ENCODE measurements at regions not wholly inside any gene's neighbourhood (a gene's known extent, or its start where the extent isn't known, plus 50 kb on each side); places are given as distances from the start of the nearest gene placed in this dataset.
"Not testable (repeated sequence)": the region's sequence is repeated elsewhere in the genome, so short reads cannot be mapped to it uniquely, and the experiment has no call there.

DNA sequence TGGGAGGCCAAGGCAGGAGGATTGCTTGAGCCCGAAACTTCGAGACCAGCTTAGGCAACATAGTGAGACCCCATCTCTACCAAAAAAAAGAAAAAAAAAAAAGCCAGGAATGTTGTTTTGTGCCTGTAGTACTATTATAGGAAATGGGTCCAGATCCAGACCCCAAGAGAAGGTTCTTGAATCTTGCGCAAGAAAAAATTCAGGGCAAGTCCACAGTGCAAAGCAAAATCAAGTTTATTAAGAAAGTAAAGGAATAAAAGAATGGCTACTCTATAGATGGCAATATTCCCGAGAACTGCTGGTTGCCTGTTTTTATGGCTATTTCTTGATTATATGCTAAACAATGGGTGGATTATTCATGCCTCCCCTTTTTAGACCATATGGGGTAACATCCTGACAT is 51.2 kb upstream of the RDX start:
- no peaks in the 10 kb centered on the region for H3K36me3 ChIP-seq
- H3K4me1 ChIP-seq (ENCODE audit: low read depth) = no peaks in the 10 kb centered on the region
- no peaks in the 10 kb centered on the region for H3K9me3 ChIP-seq (ENCODE audit: low read depth)
- H3K4me3 ChIP-seq = no peak overlapping the region
- no peak overlapping the region for H3K27ac ChIP-seq
- TF ChIP-seq, protein P1, sequence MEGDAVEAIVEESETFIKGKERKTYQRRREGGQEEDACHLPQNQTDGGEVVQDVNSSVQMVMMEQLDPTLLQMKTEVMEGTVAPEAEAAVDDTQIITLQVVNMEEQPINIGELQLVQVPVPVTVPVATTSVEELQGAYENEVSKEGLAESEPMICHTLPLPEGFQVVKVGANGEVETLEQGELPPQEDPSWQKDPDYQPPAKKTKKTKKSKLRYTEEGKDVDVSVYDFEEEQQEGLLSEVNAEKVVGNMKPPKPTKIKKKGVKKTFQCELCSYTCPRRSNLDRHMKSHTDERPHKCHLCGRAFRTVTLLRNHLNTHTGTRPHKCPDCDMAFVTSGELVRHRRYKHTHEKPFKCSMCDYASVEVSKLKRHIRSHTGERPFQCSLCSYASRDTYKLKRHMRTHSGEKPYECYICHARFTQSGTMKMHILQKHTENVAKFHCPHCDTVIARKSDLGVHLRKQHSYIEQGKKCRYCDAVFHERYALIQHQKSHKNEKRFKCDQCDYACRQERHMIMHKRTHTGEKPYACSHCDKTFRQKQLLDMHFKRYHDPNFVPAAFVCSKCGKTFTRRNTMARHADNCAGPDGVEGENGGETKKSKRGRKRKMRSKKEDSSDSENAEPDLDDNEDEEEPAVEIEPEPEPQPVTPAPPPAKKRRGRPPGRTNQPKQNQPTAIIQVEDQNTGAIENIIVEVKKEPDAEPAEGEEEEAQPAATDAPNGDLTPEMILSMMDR (IDR thresholded peaks at IDR 0.05; ENCODE audit: low read depth, low read length) = no peak
- no peaks in the 10 kb centered on the region for H3K27me3 ChIP-seq
- DNase-seq (ENCODE audit: low read depth in 1 of 2, low spot score in 1 of 2) = no peak

DNA sequence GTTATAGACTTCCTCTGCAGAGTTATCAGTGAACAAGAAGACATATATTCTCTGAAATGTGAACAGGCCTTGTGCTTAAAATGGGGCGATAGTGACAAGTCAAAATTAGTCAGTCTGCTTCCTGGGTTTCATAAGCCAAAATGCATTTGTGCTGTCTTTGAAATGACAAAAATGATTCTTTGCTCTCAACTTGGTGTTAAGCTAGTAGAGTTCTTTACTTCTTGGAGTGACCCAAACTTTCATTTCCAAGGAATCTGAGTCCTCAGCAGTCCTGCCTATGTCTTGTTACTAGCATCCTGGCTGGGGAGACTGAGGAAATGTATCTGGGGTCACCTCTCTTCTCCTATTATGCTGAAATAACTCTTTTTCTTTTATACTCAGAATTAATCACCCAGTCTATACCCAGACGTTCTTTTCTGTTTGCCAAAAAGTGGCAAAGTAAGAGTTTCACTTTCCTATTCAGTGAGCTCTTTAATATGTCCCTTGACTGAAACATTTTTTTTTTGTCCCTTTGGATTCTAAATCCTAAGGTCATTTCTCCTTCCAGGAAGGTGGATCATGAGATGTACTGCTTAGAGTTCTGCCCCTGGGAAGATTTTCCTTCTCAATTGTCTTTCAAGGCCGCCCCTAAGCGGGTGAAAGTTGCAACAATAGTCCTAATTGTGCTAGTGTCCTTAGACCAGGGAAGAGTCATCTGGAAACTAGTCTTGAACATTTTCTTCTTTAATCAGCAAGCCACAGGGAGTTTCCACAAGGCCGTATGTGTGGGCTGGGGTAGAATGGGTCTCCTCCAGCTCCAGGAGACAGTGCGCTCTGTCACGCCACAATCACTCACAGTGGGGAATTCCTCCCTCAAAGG is 53.0 kb upstream of the RDX start:
- no peaks in the 10 kb centered on the region for H3K27me3 ChIP-seq
- peak in 1 of 2 donors; percentile 8 for DNase-seq (ENCODE audit: low read depth in 1 of 2, low spot score in 1 of 2)
- TF ChIP-seq, protein P1 (IDR thresholded peaks at IDR 0.05; ENCODE audit: low read depth, low read length) = no peak

DNA sequence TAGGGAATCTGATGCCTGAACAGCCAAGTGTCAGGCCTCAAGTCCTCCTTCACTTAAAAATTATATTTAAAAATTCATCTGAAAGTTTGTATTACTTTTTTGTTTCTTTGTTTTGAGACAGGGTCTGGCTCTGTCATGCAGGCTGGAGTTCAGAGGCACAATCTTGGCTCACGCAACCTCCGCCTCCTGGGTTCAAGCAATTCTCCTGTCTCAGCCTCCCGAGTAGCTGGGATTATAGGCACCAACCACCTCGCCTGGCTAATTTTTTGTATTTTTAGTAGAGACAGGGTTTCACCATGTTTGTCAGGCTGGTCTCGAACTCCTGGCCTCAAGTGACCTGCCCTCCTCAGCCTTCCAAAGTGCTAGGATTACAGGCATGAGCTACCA is 53.6 kb upstream of the RDX start:
- H3K4me3 ChIP-seq; H3K27me3 ChIP-seq; DNase-seq (ENCODE audit: low read depth in 1 of 2, low spot score in 1 of 2); H3K9me3 ChIP-seq (ENCODE audit: low read depth); H3K4me1 ChIP-seq (ENCODE audit: low read depth); H3K36me3 ChIP-seq; H3K27ac ChIP-seq: not testable (repeated sequence)

More for the DNA sequence above, 53.0 kb upstream of the RDX start:
- no peaks in the 10 kb centered on the region for H3K9me3 ChIP-seq (ENCODE audit: low read depth)
- H3K4me3 ChIP-seq = no peak overlapping the region
- no peaks in the 10 kb centered on the region for H3K36me3 ChIP-seq
- H3K27ac ChIP-seq = no peak overlapping the region
- no peaks in the 10 kb centered on the region for H3K4me1 ChIP-seq (ENCODE audit: low read depth)

DNA sequence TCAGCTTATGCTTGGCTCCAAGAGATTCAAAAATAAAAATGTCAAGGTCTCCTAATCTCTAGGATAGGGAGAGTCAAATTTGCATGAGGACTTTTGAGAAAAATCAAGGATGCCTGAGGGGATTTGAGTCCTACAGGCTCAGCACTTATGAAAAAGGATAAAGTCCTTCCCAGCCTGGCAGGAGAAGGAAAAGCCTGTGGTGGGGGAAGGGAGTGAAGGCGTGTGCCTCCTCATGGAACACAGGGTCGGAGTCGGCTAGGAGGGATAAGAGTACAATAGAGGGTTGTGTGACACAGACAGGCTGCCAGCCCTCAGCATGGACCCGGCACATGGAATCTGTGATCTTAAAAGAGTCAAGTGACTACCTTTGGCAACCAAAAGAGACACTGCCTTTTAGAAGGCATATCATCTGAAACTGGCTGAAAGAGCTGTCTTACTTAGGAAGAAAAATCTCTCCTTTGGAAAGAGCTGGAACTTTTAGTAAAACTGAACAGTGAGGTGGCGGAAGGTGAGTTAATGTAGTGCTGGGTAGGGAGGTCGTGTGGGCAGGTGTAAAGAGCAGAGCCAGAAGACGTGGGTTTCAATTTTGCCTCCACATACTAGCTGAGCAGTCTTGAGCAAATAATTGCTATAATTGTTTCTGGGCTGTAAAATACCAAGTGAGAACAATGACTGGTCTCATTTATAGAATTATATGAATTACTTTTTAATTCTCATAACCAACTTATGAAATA is 58.8 kb upstream of the RDX start:
- Histone ChIP-seq H3K27ac (no peak overlapping the region), H3K9me3 (ENCODE audit: low read depth) (no peaks in the 10 kb centered on the region), H3K4me1 (ENCODE audit: low read depth) (no peaks in the 10 kb centered on the region), H3K27me3 (no peaks in the 10 kb centered on the region), H3K4me3 (no peak overlapping the region), H3K36me3 (no peaks in the 10 kb centered on the region)
- DNase-seq (ENCODE audit: low read depth in 1 of 2, low spot score in 1 of 2) = peak in 1 of 2 donors; percentile 41
- TF ChIP-seq, protein P1 (IDR thresholded peaks at IDR 0.05; ENCODE audit: low read depth, low read length) = no peak

DNA sequence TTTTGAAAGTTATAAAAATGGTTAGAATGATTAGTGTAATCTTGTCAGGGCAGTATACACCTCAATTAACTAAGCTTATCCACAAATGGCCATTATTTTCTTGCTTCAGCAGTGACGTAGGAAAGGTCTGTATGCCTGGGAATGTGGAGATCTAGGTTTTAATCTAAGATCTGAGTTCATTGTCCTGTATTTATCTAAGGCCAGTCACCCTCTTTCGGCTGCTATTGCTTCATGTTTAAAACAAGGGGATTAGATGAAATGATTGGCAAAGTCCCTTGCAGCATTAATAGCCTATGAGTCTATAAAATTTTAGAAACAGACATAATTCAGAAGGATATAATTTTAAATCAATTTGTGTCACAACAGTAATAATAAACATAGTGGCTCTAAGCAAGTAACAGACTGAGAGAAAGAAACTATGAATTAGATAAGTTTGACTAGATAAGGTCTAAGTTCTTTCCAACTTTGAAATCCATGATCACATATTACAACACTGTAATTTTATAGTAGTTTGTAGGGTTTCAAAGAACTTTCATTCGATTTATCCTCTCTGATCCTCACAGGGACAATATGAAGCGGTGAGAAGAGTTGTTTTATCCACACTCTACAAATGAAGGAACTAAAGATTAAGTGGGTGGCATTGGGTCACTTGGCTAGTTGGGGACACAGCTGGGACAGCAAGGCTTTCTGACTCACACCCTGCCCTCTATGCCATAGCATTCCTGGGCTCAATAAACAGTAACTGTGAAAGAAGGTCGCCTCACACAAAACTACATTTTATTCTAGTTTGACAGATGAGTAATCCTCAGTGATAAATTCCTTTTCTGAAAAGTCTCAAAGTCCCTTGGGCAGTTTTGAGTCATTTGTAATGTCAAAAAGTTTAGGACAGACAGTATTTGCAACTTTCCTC is 60.6 kb upstream of the RDX start:
- no peaks in the 10 kb centered on the region for H3K36me3 ChIP-seq
- TF ChIP-seq, protein P1 (IDR thresholded peaks at IDR 0.05; ENCODE audit: low read depth, low read length) = no peak
- no peak overlapping the region for H3K4me3 ChIP-seq
- H3K27me3 ChIP-seq = no peaks in the 10 kb centered on the region
- H3K9me3 ChIP-seq (ENCODE audit: low read depth) = no peaks in the 10 kb centered on the region
- no peaks in the 10 kb centered on the region for H3K4me1 ChIP-seq (ENCODE audit: low read depth)
- DNase-seq (ENCODE audit: low read depth in 1 of 2, low spot score in 1 of 2) = peak in 1 of 2 donors; percentile 17
- no peak overlapping the region for H3K27ac ChIP-seq
